Panc1 (cell line): ENCODE measurements at regions not wholly inside any gene's neighbourhood (a gene's known extent, or its start where the extent isn't known, plus 50 kb on each side); places are given as distances from the start of the nearest gene placed in this dataset.

Experiments used
- CTCF ChIP-seq: fragments of 450-650 bp; IDR thresholded peaks from 2 replicates; pipeline ENCODE4 v1.5.1; 2017; ENCODE audit warnings: mild to moderate bottlenecking
- POLR2AphosphoS5 ChIP-seq: IDR thresholded peaks from 2 replicates; pipeline ENCODE4 v1.6.1; 2012; ENCODE audit warnings: mild to moderate bottlenecking, low read depth, low read length, moderate library complexity
- SIN3A ChIP-seq: IDR thresholded peaks from 2 replicates; pipeline ENCODE4 v1.6.1; 2012; ENCODE audit warnings: low read depth, mild to moderate bottlenecking, low read length, moderate library complexity, borderline replicate concordance; ENCODE audit not compliant: insufficient read depth
- TCF7L2 ChIP-seq: IDR thresholded peaks from 2 replicates; pipeline ENCODE4 v1.6.1; 2011; ENCODE audit warnings: mild to moderate bottlenecking, low read depth, low read length, inconsistent platforms

GRCh38 chr1:178651742-178652141, 73.3 kb upstream of the RALGPS2 start:
- TF ChIP-seq CTCF: no peak
- TF ChIP-seq POLR2AphosphoS5: no peak
- TF ChIP-seq TCF7L2: no peak
- TF ChIP-seq SIN3A: no peak
